Loucy (cell line): ENCODE measurements at regions not wholly inside any gene's neighbourhood (a gene's known extent, or its start where the extent isn't known, plus 50 kb on each side); places are given as distances from the start of the nearest gene placed in this dataset.

ENCODE experiments used
- CTCF ChIP-seq: fragments of 200-600 bp; sonication (generic); conservative IDR thresholded peaks from 2 replicates; pipeline ENCODE4 v1.5.1; 2014; ENCODE audit warnings: mild to moderate bottlenecking, antibody characterized with exemption, low read length
- EZH2phosphoT487 ChIP-seq: fragments of 200-600 bp; IDR thresholded peaks from 2 replicates; pipeline ENCODE4 v1.6.1; 2018; ENCODE audit warnings: antibody characterized with exemption, mild to moderate bottlenecking, moderate library complexity, borderline replicate concordance

GRCh38 chr4:43282534-43282933 lies 390.0 kb downstream of the GRXCR1 start:
- TF ChIP-seq CTCF (no peak), EZH2phosphoT487 (no peak)
